B cell (primary cell): ENCODE measurements at regions not wholly inside any gene's neighbourhood (a gene's known extent, or its start where the extent isn't known, plus 50 kb on each side); places are given as distances from the start of the nearest gene placed in this dataset.

Experiments
- ATAC-seq: fragments of 200-7000 bp; cut with Tn5 transposase; one replicate; pipeline ENCODE4 v1.10.0; 2021; ENCODE audit warnings: low read depth, mild to moderate bottlenecking, moderate number of reproducible peaks, moderate library complexity
- CTCF ChIA-PET: fragments of 350-600 bp; sonication (Branson Sonifier 250); formaldehyde crosslinking; loops from one replicate; lab custom pipeline; 2021; ENCODE audit warnings: antibody characterized with exemption, inconsistent platforms; lab: Charles Lee
- POLR2A ChIA-PET: fragments of 350-600 bp; sonication (Branson Sonifier 250); formaldehyde crosslinking; loops from one replicate; lab custom pipeline; 2021; ENCODE audit warnings: antibody characterized with exemption; lab: Charles Lee
- DNase-seq: peaks from one replicate; pipeline ENCODE4 v3.0.0; 2013
- H2AFZ ChIP-seq: 2 replicates; pipeline ENCODE4 v1.6.1; 2012; ENCODE audit warnings: mild to moderate bottlenecking, low read depth, low read length; ENCODE audit not compliant: insufficient read depth, poor library complexity, severe bottlenecking
- H3K27ac ChIP-seq, 2 donors: 1 replicate in 1 of 2; 2 replicates in 1 of 2; pipeline ENCODE4 v1.5.1; 2012 to 2013; ENCODE audit warnings: low read length in 2 of 2, mild to moderate bottlenecking in 2 of 2, moderate library complexity in 1 of 2
- H3K27me3 ChIP-seq, 4 experiments: fragments of 200-600 bp in 1 of 4; sonication (generic) in 1 of 4; replicated peaks in 1 of 4; 1 replicate in 2 of 4; 2 replicates in 2 of 4; pipeline versions ENCODE4 v1.6.1 to v1.7.0; 2013 to 2016; ENCODE audit warnings: low read length in 3 of 4, mild to moderate bottlenecking in 2 of 4, mixed read lengths in 1 of 4, moderate library complexity in 1 of 4; ENCODE audit not compliant: insufficient read depth in 4 of 4, control insufficient read depth in 3 of 4; ENCODE audit errors: control extremely low read depth in 1 of 4
- H3K36me3 ChIP-seq, 2 experiments: replicated peaks in 1 of 2; 1 replicate in 1 of 2; 2 replicates in 1 of 2; pipeline versions ENCODE4 v1.6.1 to v1.7.1; 2013; ENCODE audit warnings: low read length in 1 of 2; ENCODE audit not compliant: insufficient read depth in 2 of 2, control insufficient read depth in 1 of 2; ENCODE audit errors: control extremely low read depth in 1 of 2, extremely low read depth in 1 of 2
- H3K4me1 ChIP-seq, 2 donors: fragments of 200-600 bp in 1 of 2; sonication (generic) in 1 of 2; 1 replicate in 1 of 2; 2 replicates in 1 of 2; pipeline versions ENCODE4 v1.5.1 to v1.6.1; 2013 to 2017; ENCODE audit warnings: low read length in 2 of 2; ENCODE audit not compliant: control insufficient read depth in 2 of 2, insufficient read depth in 2 of 2
- H3K4me2 ChIP-seq: replicated peaks from 2 replicates; pipeline ENCODE3; 2012; ENCODE audit warnings: mild to moderate bottlenecking, low read depth, low read length; ENCODE audit not compliant: poor library complexity, severe bottlenecking
- H3K4me3 ChIP-seq, 5 experiments: fragments of 200-600 bp in 1 of 5; sonication (generic) in 1 of 5; 1 replicate in 3 of 5; 2 replicates in 2 of 5; pipeline versions ENCODE4 v1.5.1 to v1.7.0; 2011 to 2016; ENCODE audit warnings: low read length in 4 of 5, mild to moderate bottlenecking in 4 of 5, low read depth in 2 of 5, control low read depth in 1 of 5, moderate library complexity in 1 of 5; ENCODE audit not compliant: insufficient read depth in 1 of 5; ENCODE audit errors: control extremely low read depth in 1 of 5, extremely low read depth in 1 of 5
- H3K79me2 ChIP-seq: fragments of 200-600 bp; sonication (generic); one replicate; pipeline ENCODE4 v1.6.0; 2016; ENCODE audit warnings: low read length; ENCODE audit not compliant: control insufficient read depth, insufficient read depth
- H3K9ac ChIP-seq: fragments of 200-600 bp; sonication (generic); 2 replicates; pipeline ENCODE4 v1.6.1; 2017; ENCODE audit warnings: mild to moderate bottlenecking, low read length, moderate library complexity
- H3K9me3 ChIP-seq, 3 donors: one replicate each; pipeline versions ENCODE4 v1.6.1 to v1.7.1; 2013; ENCODE audit warnings: low read length in 2 of 3; ENCODE audit not compliant: control insufficient read depth in 2 of 3, insufficient read depth in 1 of 3; ENCODE audit errors: control extremely low read depth in 1 of 3
- H4K20me1 ChIP-seq: 2 replicates; pipeline ENCODE4 v1.6.0; 2012; ENCODE audit warnings: mild to moderate bottlenecking, low read length; ENCODE audit not compliant: insufficient read depth, control insufficient read depth, poor library complexity, severe bottlenecking
- H3K27ac Mint-ChIP-seq: one replicate; pipeline ENCODE4 v1.8.0; 2021; ENCODE audit warnings: mixed read lengths
- H3K27me3 Mint-ChIP-seq: one replicate; pipeline ENCODE4 v1.8.0; 2021; ENCODE audit warnings: mixed read lengths
- H3K4me1 Mint-ChIP-seq: one replicate; pipeline ENCODE4 v1.8.0; 2021; ENCODE audit warnings: mixed read lengths
- H3K4me3 Mint-ChIP-seq: one replicate; pipeline ENCODE4 v1.8.0; 2021; ENCODE audit warnings: mixed read lengths
- H3K9me3 Mint-ChIP-seq: one replicate; pipeline ENCODE4 v1.8.0; 2022; ENCODE audit warnings: mixed read lengths; ENCODE audit not compliant: insufficient read depth
- CTCF ChIP-seq: fragments of 200-600 bp; IDR thresholded peaks from one replicate; pipeline ENCODE4 v1.8.0; 2022; ENCODE audit warnings: antibody characterized with exemption, mild to moderate bottlenecking
- EZH2 ChIP-seq: IDR thresholded peaks from 2 replicates; pipeline ENCODE4 v1.6.1; 2012; ENCODE audit warnings: borderline replicate concordance, low read depth, mild to moderate bottlenecking, moderate library complexity, low read length; ENCODE audit not compliant: insufficient read depth, poor library complexity, severe bottlenecking
- WGBS: methylation state at CpG from one replicate; pipeline ENCODE4 v1.1.5; 2013; ENCODE audit warnings: missing lambda C conversion rate; ENCODE audit not compliant: insufficient coverage; 5-methylcytosine and 5-hydroxymethylcytosine counted together
- intact Hi-C: fragments of 100-400 bp; cut with micrococcal nuclease; formaldehyde crosslinking; loops from one replicate; pipeline ENCODE4 v1.10.0; 2022

- no peak overlapping the region for H3K9ac ChIP-seq
- WGBS = 83% methylated on average over 3 of the region's 4 CpGs
- H2AFZ ChIP-seq = no peak overlapping the region
- no peak for DNase-seq
- no peak overlapping the region for H3K4me3 ChIP-seq
- intact Hi-C loops = no loop called here
- ChIA-PET POLR2A (no interaction called here), CTCF (no interaction called here)
- no peaks in the 10 kb centered on the region for H3K36me3 ChIP-seq
- H3K9me3 ChIP-seq = peaks cover 0 to 4% (median 0%) of the 10 kb centered on the region in 3 donors
- H3K9me3 Mint-ChIP-seq = no peaks in the 10 kb centered on the region
- no peak overlapping the region for H3K4me3 Mint-ChIP-seq
- H3K4me1 Mint-ChIP-seq = peaks cover 4% of the 10 kb centered on the region
- H3K27me3 Mint-ChIP-seq = peaks cover 50% of the 10 kb centered on the region
- H3K27me3 ChIP-seq = peaks cover 0 to 10% (median 5%) of the 10 kb centered on the region in 4 experiments
- H3K4me1 ChIP-seq = no peaks in the 10 kb centered on the region
- H3K4me2 ChIP-seq = no peak overlapping the region
- no peak for ATAC-seq
- TF ChIP-seq CTCF (no peak), EZH2 (no peak)
- H3K27ac Mint-ChIP-seq = no peak overlapping the region
- no peaks in the 10 kb centered on the region for H3K79me2 ChIP-seq
- H4K20me1 ChIP-seq = no peaks in the 10 kb centered on the region
- H3K27ac ChIP-seq = no peak overlapping the region
Measured at GRCh38 chr1:217091561-217091960, 368.3 kb upstream of the ESRRG start.

- H3K9me3 ChIP-seq = peaks cover 0 to 4% (median 0%) of the 10 kb centered on the region in 3 donors
- Mint-ChIP-seq H3K4me1 (peaks cover 4% of the 10 kb centered on the region), H3K27ac (no peak overlapping the region), H3K9me3 (no peaks in the 10 kb centered on the region), H3K4me3 (peak overlapping the region; percentile 24), H3K27me3 (peaks cover 52% of the 10 kb centered on the region)
- H4K20me1 ChIP-seq = no peaks in the 10 kb centered on the region
- H3K4me1 ChIP-seq = no peaks in the 10 kb centered on the region
- no peak overlapping the region for H2AFZ ChIP-seq
- ATAC-seq (no peak), DNase-seq (no peak)
- H3K9ac ChIP-seq = no peak overlapping the region
- ChIA-PET CTCF (no interaction called here), POLR2A (no interaction called here)
- H3K27ac ChIP-seq = no peak overlapping the region
- peaks cover 0 to 10% (median 5%) of the 10 kb centered on the region in 4 experiments for H3K27me3 ChIP-seq
- no peaks in the 10 kb centered on the region for H3K79me2 ChIP-seq
- TF ChIP-seq CTCF (no peak), EZH2 (no peak)
- no peak overlapping the region for H3K4me3 ChIP-seq
- H3K4me2 ChIP-seq = no peak overlapping the region
- no peaks in the 10 kb centered on the region for H3K36me3 ChIP-seq
- 30% methylated on average over 15 of the region's 24 CpGs for WGBS
- intact Hi-C loops = no loop called here
Measured at GRCh38 chr1:217090060-217090911, 367.1 kb upstream of the ESRRG start.
